Activated CD8-positive, alpha-beta memory T cell treated with anti-CD3 and anti-CD28 coated beads for 48 hours (primary cell): ENCODE measurements at regions not wholly inside any gene's neighbourhood (a gene's known extent, or its start where the extent isn't known, plus 50 kb on each side); places are given as distances from the start of the nearest gene placed in this dataset.
"Not testable (repeated sequence)": the region's sequence is repeated elsewhere in the genome, so short reads cannot be mapped to it uniquely, and the experiment has no call there.

ENCODE experiments used
- DNase-seq, 3 experiments: peaks; one replicate each; pipeline ENCODE4 v3.0.0-alpha.2; 2020; ENCODE audit warnings: low read depth in 2 of 3, low spot score in 2 of 3

- DNase-seq: no peak
Measured at GRCh38 chr22:27299181-27300085, 502.1 kb downstream of the MN1 start.

GRCh38 chr22:27300536-27301285, 500.8 kb downstream of the MN1 start:
- no peak for DNase-seq

GRCh38 chr22:27302501-27302900, 499.1 kb downstream of the MN1 start:
- no peak for DNase-seq

GRCh38 chr22:27303718-27304117, 497.8 kb downstream of the MN1 start:
- DNase-seq: no peak

GRCh38 chr22:27306771-27307170, 494.8 kb downstream of the MN1 start:
- no peak for DNase-seq

GRCh38 chr22:27307545-27308247, 493.9 kb downstream of the MN1 start:
- no peak for DNase-seq

GRCh38 chr22:27308513-27308912, 493.0 kb downstream of the MN1 start:
- no peak for DNase-seq

- DNase-seq: no peak
Measured at GRCh38 chr22:27309697-27310096, 491.9 kb downstream of the MN1 start.

- no peak for DNase-seq
Measured at GRCh38 chr22:27310966-27311697, 490.4 kb downstream of the MN1 start.

- no peak for DNase-seq
Measured at GRCh38 chr22:27311698-27312550, 489.6 kb downstream of the MN1 start.

- DNase-seq: no peak
Measured at GRCh38 chr22:27312565-27312964, 489.0 kb downstream of the MN1 start.

- no peak for DNase-seq
Measured at GRCh38 chr22:27312966-27313855, 488.3 kb downstream of the MN1 start.

- DNase-seq: no peak
Measured at GRCh38 chr22:27314276-27314807, 487.2 kb downstream of the MN1 start.

- no peak for DNase-seq
Measured at GRCh38 chr22:27315833-27316232, 485.7 kb downstream of the MN1 start.

- DNase-seq: no peak
Measured at GRCh38 chr22:27317096-27317495, 484.5 kb downstream of the MN1 start.

- no peak for DNase-seq
Measured at GRCh38 chr22:27317971-27318428, 483.6 kb downstream of the MN1 start.

GRCh38 chr22:27318516-27318915, 483.0 kb downstream of the MN1 start:
- DNase-seq: no peak

- DNase-seq: no peak
Measured at GRCh38 chr22:27323661-27324060, 477.9 kb downstream of the MN1 start.

- DNase-seq: not testable (repeated sequence)
Measured at GRCh38 chr22:27324908-27325307, 476.6 kb downstream of the MN1 start.
